ENCODE measurements at regions not wholly inside any gene's neighbourhood (a gene's known extent, or its start where the extent isn't known, plus 50 kb on each side); places are given as distances from the start of the nearest gene placed in this dataset.
"Not testable (repeated sequence)": the region's sequence is repeated elsewhere in the genome, so short reads cannot be mapped to it uniquely, and the experiment has no call there.

DNA sequence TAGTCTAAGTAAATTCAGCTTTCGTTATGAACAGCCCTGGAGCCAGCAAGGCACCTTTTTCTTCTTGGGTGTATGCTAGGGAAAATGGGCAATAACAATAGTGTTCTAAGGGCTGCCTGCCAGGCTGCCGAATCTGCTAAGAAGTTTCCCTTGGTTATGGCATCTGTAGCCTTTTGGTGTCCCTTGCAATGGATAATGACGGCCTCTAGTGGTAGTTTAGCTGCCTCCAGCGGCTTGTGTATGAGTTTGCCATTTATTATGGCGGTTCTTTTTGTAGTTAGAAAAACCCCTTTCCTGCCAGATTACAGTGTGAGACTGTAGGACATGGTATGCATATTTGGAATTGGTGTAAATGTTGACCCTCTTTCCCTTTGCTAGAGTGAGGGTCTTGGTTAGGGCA is 78.9 kb upstream of the SPIN4 start:
- Histone ChIP-seq H3K9ac (ENCODE audit: low read depth in 1 of 3, low read length in 3 of 3) (no peak overlapping the region), H3K27ac (ENCODE audit: low read depth, low read length) (no peak overlapping the region), H3K36me3 (ENCODE audit: control insufficient read depth in 3 of 3, insufficient read depth in 3 of 3, low read length in 3 of 3) (no peaks in the 10 kb centered on the region), H3K4me1 (ENCODE audit: control insufficient read depth in 3 of 3, insufficient read depth in 3 of 3, low read length in 3 of 3) (no peaks in the 10 kb centered on the region), H3K27me3 (ENCODE audit: control insufficient read depth in 3 of 3, insufficient read depth in 3 of 3, low read length in 3 of 3) (no peaks in the 10 kb centered on the region), H3K9me3 (ENCODE audit: control insufficient read depth in 3 of 3, low read length in 3 of 3) (no peaks in the 10 kb centered on the region), H3K4me3 (ENCODE audit: low read length in 3 of 3) (no peak overlapping the region)

DNA sequence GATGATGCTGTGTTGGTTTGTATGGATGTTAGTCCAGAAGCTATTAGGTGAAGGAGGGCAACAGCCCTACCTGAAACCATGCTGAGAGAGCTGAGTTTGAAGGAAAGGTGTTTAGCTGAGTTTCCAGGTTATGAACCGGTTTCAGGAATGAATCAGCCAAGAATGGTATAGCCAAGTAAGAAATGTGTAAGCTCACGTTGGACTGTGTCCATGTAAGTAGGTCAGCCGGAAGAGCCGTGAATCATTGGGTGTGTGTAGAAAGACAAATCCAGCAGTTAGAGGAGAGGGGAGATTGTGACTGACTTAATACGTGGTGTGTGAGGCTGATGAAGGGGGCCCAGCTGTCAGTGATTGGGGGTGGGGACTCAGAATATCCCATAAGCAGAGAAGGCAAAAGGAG is 77.2 kb upstream of the SPIN4 start:
- H3K36me3 ChIP-seq (ENCODE audit: control insufficient read depth in 3 of 3, insufficient read depth in 3 of 3, low read length in 3 of 3): no peaks in the 10 kb centered on the region
- H3K4me1 ChIP-seq (ENCODE audit: control insufficient read depth in 3 of 3, insufficient read depth in 3 of 3, low read length in 3 of 3): no peaks in the 10 kb centered on the region
- no peaks in the 10 kb centered on the region for H3K9me3 ChIP-seq (ENCODE audit: control insufficient read depth in 3 of 3, low read length in 3 of 3)
- no peaks in the 10 kb centered on the region for H3K27me3 ChIP-seq (ENCODE audit: control insufficient read depth in 3 of 3, insufficient read depth in 3 of 3, low read length in 3 of 3)
- H3K9ac ChIP-seq (ENCODE audit: low read depth in 1 of 3, low read length in 3 of 3): no peak overlapping the region
- H3K27ac ChIP-seq (ENCODE audit: low read depth, low read length): no peak overlapping the region
- H3K4me3 ChIP-seq (ENCODE audit: low read length in 3 of 3): no peak overlapping the region

DNA sequence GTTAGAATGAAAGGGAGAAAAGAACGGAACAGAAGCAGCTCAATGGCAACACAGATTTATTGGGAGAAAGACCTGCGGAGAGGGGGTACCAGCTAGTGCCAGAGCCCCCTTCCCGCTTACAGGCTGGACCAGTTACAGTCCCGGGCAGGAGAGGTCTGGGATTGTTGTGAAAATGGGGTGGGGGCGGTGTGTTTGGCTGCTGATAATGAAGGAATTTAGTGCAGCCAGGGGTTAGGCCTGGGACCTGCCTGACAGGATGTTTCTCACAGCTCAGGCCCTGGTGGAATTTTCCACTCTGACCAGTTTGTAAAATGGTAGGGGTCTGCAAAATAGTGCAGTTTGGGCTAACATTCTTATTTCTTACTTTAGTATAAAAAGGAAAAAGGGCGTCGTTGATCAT is 75.4 kb upstream of the SPIN4 start:
- no peak overlapping the region for H3K9ac ChIP-seq (ENCODE audit: low read depth in 1 of 3, low read length in 3 of 3)
- no peak overlapping the region for H3K27ac ChIP-seq (ENCODE audit: low read depth, low read length)
- H3K4me3 ChIP-seq (ENCODE audit: low read length in 3 of 3): no peak overlapping the region
- H3K36me3 ChIP-seq (ENCODE audit: control insufficient read depth in 3 of 3, insufficient read depth in 3 of 3, low read length in 3 of 3): no peaks in the 10 kb centered on the region
- H3K9me3 ChIP-seq (ENCODE audit: control insufficient read depth in 3 of 3, low read length in 3 of 3): no peaks in the 10 kb centered on the region
- peaks cover 0 to 3% (median 0%) of the 10 kb centered on the region in 3 donors for H3K27me3 ChIP-seq (ENCODE audit: control insufficient read depth in 3 of 3, insufficient read depth in 3 of 3, low read length in 3 of 3)
- H3K4me1 ChIP-seq (ENCODE audit: control insufficient read depth in 3 of 3, insufficient read depth in 3 of 3, low read length in 3 of 3): no peaks in the 10 kb centered on the region

DNA sequence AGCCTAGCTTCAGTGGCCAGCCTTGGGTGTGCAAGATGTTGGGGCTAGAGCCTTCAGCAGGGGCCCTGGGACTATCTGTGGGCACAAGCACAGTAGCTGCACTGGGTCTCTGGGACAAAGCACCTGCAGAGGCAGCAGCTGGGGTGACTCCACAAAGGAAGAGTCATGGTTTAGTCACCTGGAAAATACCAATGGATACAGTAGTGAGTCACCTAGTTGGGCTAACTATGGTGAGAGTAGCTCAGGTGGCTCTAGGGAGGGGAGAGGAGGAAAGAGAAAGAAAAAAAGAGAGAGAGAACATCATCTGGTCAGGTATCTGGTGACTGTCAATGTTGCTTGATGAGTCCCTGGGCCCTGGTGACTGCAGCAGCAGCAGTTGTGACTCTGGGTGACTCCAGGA is 72.9 kb upstream of the SPIN4 start:
- Histone ChIP-seq H3K4me1 (ENCODE audit: control insufficient read depth in 3 of 3, insufficient read depth in 3 of 3, low read length in 3 of 3) (no peaks in the 10 kb centered on the region), H3K27me3 (ENCODE audit: control insufficient read depth in 3 of 3, insufficient read depth in 3 of 3, low read length in 3 of 3) (peaks cover 0 to 3% (median 0%) of the 10 kb centered on the region in 3 donors), H3K9me3 (ENCODE audit: control insufficient read depth in 3 of 3, low read length in 3 of 3) (no peaks in the 10 kb centered on the region), H3K4me3 (ENCODE audit: low read length in 3 of 3) (no peak overlapping the region), H3K9ac (ENCODE audit: low read depth in 1 of 3, low read length in 3 of 3) (no peak overlapping the region), H3K36me3 (ENCODE audit: control insufficient read depth in 3 of 3, insufficient read depth in 3 of 3, low read length in 3 of 3) (no peaks in the 10 kb centered on the region), H3K27ac (ENCODE audit: low read depth, low read length) (no peak overlapping the region)

DNA sequence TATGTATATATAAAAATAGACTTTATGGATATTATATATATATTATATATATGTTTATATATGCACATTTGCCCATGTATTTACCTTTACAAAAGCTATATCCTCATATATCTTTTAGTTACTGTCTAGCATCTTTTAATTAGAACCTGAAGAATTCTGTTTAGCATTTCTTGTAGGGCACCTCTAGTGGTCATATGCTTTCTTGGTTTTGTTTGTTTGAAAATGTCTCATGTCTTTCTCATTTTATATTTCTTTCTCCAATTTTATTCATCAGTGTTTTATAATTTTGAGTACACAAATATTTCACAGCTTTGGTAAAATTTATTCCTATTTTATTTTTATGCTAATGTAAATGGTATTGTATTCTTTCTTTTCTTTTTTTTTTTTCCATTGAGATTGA is 70.3 kb upstream of the SPIN4 start:
- H3K4me1 ChIP-seq (ENCODE audit: control insufficient read depth in 3 of 3, insufficient read depth in 3 of 3, low read length in 3 of 3): no peaks in the 10 kb centered on the region
- H3K27me3 ChIP-seq (ENCODE audit: control insufficient read depth in 3 of 3, insufficient read depth in 3 of 3, low read length in 3 of 3): peaks cover 0 to 3% (median 0%) of the 10 kb centered on the region in 3 donors
- H3K4me3 ChIP-seq (ENCODE audit: low read length in 3 of 3): no peak overlapping the region
- H3K9ac ChIP-seq (ENCODE audit: low read depth in 1 of 3, low read length in 3 of 3): no peak overlapping the region
- H3K36me3 ChIP-seq (ENCODE audit: control insufficient read depth in 3 of 3, insufficient read depth in 3 of 3, low read length in 3 of 3): no peaks in the 10 kb centered on the region
- no peak overlapping the region for H3K27ac ChIP-seq (ENCODE audit: low read depth, low read length)
- H3K9me3 ChIP-seq (ENCODE audit: control insufficient read depth in 3 of 3, low read length in 3 of 3): no peaks in the 10 kb centered on the region

DNA sequence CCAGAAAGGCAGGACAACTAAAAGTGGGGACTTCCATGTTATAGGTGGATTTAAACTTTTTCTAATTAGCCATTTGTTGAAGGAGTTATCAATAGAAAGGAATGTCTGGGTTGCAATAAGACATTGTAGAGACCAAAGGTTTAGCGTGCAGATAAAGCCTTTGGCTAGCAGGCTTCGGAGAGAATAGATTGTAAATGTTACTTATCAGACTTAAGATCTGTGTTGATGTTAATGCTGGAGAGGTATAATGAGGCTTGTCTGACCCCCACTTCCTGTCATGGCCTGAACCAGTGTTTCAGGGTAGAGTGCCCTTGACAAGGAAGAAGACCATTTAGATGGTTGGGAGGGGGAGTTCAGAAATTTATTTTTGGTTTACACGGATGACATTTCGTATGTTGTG is 67.1 kb upstream of the SPIN4 start:
- Histone ChIP-seq H3K27ac (ENCODE audit: low read depth, low read length) (no peak overlapping the region), H3K9me3 (ENCODE audit: control insufficient read depth in 3 of 3, low read length in 3 of 3) (no peaks in the 10 kb centered on the region), H3K36me3 (ENCODE audit: control insufficient read depth in 3 of 3, insufficient read depth in 3 of 3, low read length in 3 of 3) (no peaks in the 10 kb centered on the region), H3K27me3 (ENCODE audit: control insufficient read depth in 3 of 3, insufficient read depth in 3 of 3, low read length in 3 of 3) (peaks cover 0 to 2% (median 0%) of the 10 kb centered on the region in 3 donors), H3K4me1 (ENCODE audit: control insufficient read depth in 3 of 3, insufficient read depth in 3 of 3, low read length in 3 of 3) (no peaks in the 10 kb centered on the region), H3K4me3 (ENCODE audit: low read length in 3 of 3) (no peak overlapping the region), H3K9ac (ENCODE audit: low read depth in 1 of 3, low read length in 3 of 3) (no peak overlapping the region)

DNA sequence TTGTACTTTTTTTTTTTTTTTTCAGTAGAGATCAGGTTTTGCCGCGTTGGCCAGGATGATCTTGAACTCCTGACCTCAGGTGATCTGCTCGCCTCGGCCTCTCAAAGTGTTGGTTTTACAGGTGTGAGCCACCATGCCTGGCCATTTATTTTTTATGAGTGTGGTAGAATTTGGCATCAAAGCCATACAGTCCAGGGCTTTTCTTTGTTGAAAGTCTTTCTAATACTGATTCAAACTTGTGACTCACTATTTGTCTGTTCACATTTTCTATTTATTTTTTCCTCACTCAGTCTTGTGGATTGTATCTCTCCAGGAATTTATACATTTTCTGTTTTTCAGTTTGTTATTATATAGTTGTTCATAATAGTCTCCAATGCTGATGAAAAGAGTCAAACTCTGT is 66.5 kb upstream of the SPIN4 start:
- Histone ChIP-seq H3K9ac (ENCODE audit: low read depth in 1 of 3, low read length in 3 of 3) (no peak overlapping the region), H3K9me3 (ENCODE audit: control insufficient read depth in 3 of 3, low read length in 3 of 3) (no peaks in the 10 kb centered on the region), H3K4me1 (ENCODE audit: control insufficient read depth in 3 of 3, insufficient read depth in 3 of 3, low read length in 3 of 3) (no peaks in the 10 kb centered on the region), H3K4me3 (ENCODE audit: low read length in 3 of 3) (no peak overlapping the region), H3K27ac (ENCODE audit: low read depth, low read length) (no peak overlapping the region), H3K27me3 (ENCODE audit: control insufficient read depth in 3 of 3, insufficient read depth in 3 of 3, low read length in 3 of 3) (no peaks in the 10 kb centered on the region), H3K36me3 (ENCODE audit: control insufficient read depth in 3 of 3, insufficient read depth in 3 of 3, low read length in 3 of 3) (no peaks in the 10 kb centered on the region)

DNA sequence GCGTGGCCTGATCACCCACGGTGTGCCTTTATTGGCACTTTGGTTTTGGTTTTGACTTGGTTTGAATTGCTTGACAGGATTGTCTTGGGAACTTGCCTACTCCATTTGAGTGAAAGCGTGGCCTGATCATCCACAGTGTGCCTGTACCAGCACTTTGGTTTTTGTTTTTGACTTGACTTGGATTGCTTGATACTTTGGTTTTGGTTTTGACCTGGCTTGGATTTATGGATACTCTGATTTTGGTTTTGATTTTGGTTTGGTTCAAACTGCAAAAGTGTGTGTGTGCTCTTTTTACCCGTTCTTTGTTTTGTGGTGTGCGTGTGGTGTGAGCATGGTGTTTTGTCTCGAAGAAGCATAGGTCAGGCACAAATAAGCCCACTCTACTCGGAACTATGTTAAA is 58.8 kb upstream of the SPIN4 start:
- not testable (repeated sequence) for H3K27ac ChIP-seq (ENCODE audit: low read depth, low read length); H3K4me3 ChIP-seq (ENCODE audit: low read length in 3 of 3); H3K36me3 ChIP-seq (ENCODE audit: control insufficient read depth in 3 of 3, insufficient read depth in 3 of 3, low read length in 3 of 3); H3K9ac ChIP-seq (ENCODE audit: low read depth in 1 of 3, low read length in 3 of 3); H3K4me1 ChIP-seq (ENCODE audit: control insufficient read depth in 3 of 3, insufficient read depth in 3 of 3, low read length in 3 of 3); H3K27me3 ChIP-seq (ENCODE audit: control insufficient read depth in 3 of 3, insufficient read depth in 3 of 3, low read length in 3 of 3); H3K9me3 ChIP-seq (ENCODE audit: control insufficient read depth in 3 of 3, low read length in 3 of 3)

DNA sequence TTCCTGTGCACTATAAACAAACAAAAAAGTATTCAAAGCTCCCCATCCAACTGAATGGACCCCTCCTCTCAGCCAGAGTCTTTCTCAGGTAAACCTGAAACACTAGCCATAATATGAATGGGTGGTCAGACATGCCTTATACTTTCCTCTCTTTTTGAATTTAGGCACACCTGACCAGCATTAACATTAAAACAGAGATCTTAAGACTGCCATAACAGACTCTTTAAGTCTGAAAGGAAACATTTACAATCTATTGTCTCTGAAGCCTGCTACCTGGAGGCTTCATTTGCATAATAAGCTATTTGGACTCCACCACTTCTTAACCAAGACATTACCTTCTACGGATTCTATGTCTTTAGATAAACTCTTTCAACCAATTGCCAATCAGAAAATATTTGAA is 56.9 kb upstream of the SPIN4 start:
- Histone ChIP-seq H3K4me1 (ENCODE audit: control insufficient read depth in 3 of 3, insufficient read depth in 3 of 3, low read length in 3 of 3) (no peaks in the 10 kb centered on the region), H3K9ac (ENCODE audit: low read depth in 1 of 3, low read length in 3 of 3) (no peak overlapping the region), H3K9me3 (ENCODE audit: control insufficient read depth in 3 of 3, low read length in 3 of 3) (no peaks in the 10 kb centered on the region), H3K4me3 (ENCODE audit: low read length in 3 of 3) (no peak overlapping the region), H3K27me3 (ENCODE audit: control insufficient read depth in 3 of 3, insufficient read depth in 3 of 3, low read length in 3 of 3) (no peaks in the 10 kb centered on the region), H3K36me3 (ENCODE audit: control insufficient read depth in 3 of 3, insufficient read depth in 3 of 3, low read length in 3 of 3) (no peaks in the 10 kb centered on the region), H3K27ac (ENCODE audit: low read depth, low read length) (no peak overlapping the region)

DNA sequence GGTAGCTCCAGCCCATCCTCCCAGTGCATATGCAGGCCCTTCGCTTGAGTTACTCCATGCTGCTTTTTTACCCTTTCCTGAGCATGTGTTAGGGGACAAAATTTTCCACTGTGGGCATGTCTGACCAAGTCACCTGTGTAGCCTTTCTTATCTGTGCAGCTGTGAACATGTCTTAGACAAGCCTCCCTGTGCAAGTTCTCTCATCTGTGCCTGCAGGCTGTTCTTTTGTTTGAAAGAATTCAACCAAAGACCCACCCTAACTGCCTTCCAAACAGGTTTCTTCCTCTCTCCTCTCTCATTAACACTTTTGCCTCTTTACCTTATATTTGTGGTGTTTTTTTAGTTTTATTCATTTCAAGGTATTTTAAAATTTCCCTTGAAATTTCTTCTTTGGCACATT is 53.2 kb upstream of the SPIN4 start:
- Histone ChIP-seq H3K27me3 (ENCODE audit: control insufficient read depth in 3 of 3, insufficient read depth in 3 of 3, low read length in 3 of 3) (no peaks in the 10 kb centered on the region), H3K9ac (ENCODE audit: low read depth in 1 of 3, low read length in 3 of 3) (no peak overlapping the region), H3K4me1 (ENCODE audit: control insufficient read depth in 3 of 3, insufficient read depth in 3 of 3, low read length in 3 of 3) (no peaks in the 10 kb centered on the region), H3K36me3 (ENCODE audit: control insufficient read depth in 3 of 3, insufficient read depth in 3 of 3, low read length in 3 of 3) (no peaks in the 10 kb centered on the region), H3K9me3 (ENCODE audit: control insufficient read depth in 3 of 3, low read length in 3 of 3) (no peaks in the 10 kb centered on the region), H3K27ac (ENCODE audit: low read depth, low read length) (no peak overlapping the region), H3K4me3 (ENCODE audit: low read length in 3 of 3) (no peak overlapping the region)

DNA sequence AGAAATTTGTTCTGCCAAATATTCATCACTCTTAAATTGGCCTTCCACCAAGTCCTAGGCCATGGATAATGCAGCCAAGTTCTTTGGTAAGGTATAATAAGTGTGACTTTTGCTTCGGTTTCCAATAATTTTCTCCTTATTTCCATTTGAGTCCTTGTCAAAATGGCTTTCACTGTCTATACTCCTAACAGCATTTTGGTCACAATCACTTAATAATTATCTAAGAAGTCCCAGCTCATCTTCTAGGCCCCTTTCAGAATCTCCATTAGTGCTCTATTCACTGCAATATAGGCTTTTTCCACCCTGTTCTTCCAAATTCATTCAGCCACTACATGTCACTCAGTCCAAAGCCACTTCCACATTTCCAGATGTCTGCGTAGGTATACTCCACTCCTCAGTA is 51.0 kb upstream of the SPIN4 start:
- Histone ChIP-seq H3K9ac (ENCODE audit: low read depth in 1 of 3, low read length in 3 of 3) (no peak overlapping the region), H3K4me3 (ENCODE audit: low read length in 3 of 3) (no peak overlapping the region), H3K9me3 (ENCODE audit: control insufficient read depth in 3 of 3, low read length in 3 of 3) (no peaks in the 10 kb centered on the region), H3K27me3 (ENCODE audit: control insufficient read depth in 3 of 3, insufficient read depth in 3 of 3, low read length in 3 of 3) (no peaks in the 10 kb centered on the region), H3K27ac (ENCODE audit: low read depth, low read length) (no peak overlapping the region), H3K36me3 (ENCODE audit: control insufficient read depth in 3 of 3, insufficient read depth in 3 of 3, low read length in 3 of 3) (no peaks in the 10 kb centered on the region), H3K4me1 (ENCODE audit: control insufficient read depth in 3 of 3, insufficient read depth in 3 of 3, low read length in 3 of 3) (no peaks in the 10 kb centered on the region)

All from skeletal muscle tissue (tissue), 3 donors.